Ovary (tissue), 7 donors: ENCODE measurements at regions not wholly inside any gene's neighbourhood (a gene's known extent, or its start where the extent isn't known, plus 50 kb on each side); places are given as distances from the start of the nearest gene placed in this dataset.
"Not testable (repeated sequence)": the region's sequence is repeated elsewhere in the genome, so short reads cannot be mapped to it uniquely, and the experiment has no call there.

ENCODE experiments used
- DNase-seq, 5 donors: peaks; one replicate each; pipeline ENCODE4 v3.0.0-alpha.2; 2019 to 2020
- H3K27ac ChIP-seq, 2 donors: fragments of 200-600 bp; one replicate each; pipeline versions ENCODE4 v1.5.1 to v1.8.0; 2019 to 2022
- H3K27me3 ChIP-seq: fragments of 200-600 bp; one replicate; pipeline ENCODE4 v1.8.0; 2022
- H3K36me3 ChIP-seq: fragments of 200-600 bp; sonication (generic); one replicate; pipeline ENCODE4 v1.5.1; 2019
- H3K4me1 ChIP-seq: one replicate; pipeline ENCODE4 v1.8.1; 2013; ENCODE audit warnings: mild to moderate bottlenecking, moderate library complexity; ENCODE audit not compliant: insufficient read depth
- H3K4me3 ChIP-seq: fragments of 200-600 bp; sonication (generic); one replicate; pipeline ENCODE4 v1.5.1; 2017
- H3K9me3 ChIP-seq, 2 donors: fragments of 200-600 bp in 1 of 2; sonication (generic) in 1 of 2; one replicate each; pipeline versions ENCODE4 v1.5.1 to v1.8.1; 2013 to 2019; ENCODE audit warnings: mild to moderate bottlenecking in 1 of 2, moderate library complexity in 1 of 2
- CTCF ChIP-seq, 3 donors: fragments of 450-650 bp in 2 of 3; fragments of 200-600 bp in 1 of 3; IDR thresholded peaks; one replicate each; pipeline versions ENCODE4 v1.5.1 to v1.8.0; 2016 to 2022; ENCODE audit warnings: antibody characterized with exemption in 3 of 3, mild to moderate bottlenecking in 1 of 3
- EP300 ChIP-seq: sonication (generic); formaldehyde crosslinking; IDR thresholded peaks from one replicate; pipeline ENCODE4 v1.6.1; 2017; ENCODE audit warnings: antibody characterized with exemption
- POLR2A ChIP-seq: fragments of 450-650 bp; IDR thresholded peaks from one replicate; pipeline ENCODE4 v1.6.1; 2017; ENCODE audit warnings: antibody characterized with exemption, mild to moderate bottlenecking, moderate library complexity
- WGBS, 3 donors: extraction: QIAGEN DNeasy Blood & Tissue Kit in 1 of 3; methylation state at CpG; one replicate each; pipeline versions ENCODE4 v1.1.5 to v1.1.7; 2013 to 2017; 5-methylcytosine and 5-hydroxymethylcytosine counted together
- intact Hi-C, 4 donors: fragments of 100-400 bp; cut with DNase I; formaldehyde crosslinking; loops; one replicate each; pipeline versions ENCODE4 v1.11.0 to v1.15.1; 2022 to 2023
- donor health status: DM: no; HTN: no; CAD: no; lungs with moderate emphysema.
- donor health status: DM: no; HTN: no; CAD: no.
- donor health status: Bipolar disorder and iron deficiency.
- donor health status: DM: no; HTN: no; CAD: no.
- donor health status: DM: yes; HTN: yes; CAD: no.

DNA sequence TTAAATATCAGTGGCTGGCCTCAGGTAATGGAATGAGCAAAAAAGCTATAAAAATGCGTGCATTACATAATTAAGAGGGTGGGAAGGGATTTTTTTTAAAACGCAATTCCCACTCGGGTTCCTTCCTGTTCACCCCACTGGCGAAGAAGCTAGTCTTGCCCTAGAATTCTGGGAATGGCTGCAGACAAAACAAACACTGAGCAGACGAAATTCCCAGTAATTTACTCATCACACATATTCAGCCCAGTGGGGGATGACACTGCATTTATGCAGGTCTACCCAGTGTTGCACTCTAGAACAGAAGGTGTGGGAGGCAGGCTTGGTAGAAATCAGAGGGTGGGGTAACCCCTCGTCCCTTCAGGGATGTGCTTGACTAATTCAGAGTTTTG, 2695.0 kb upstream of the DEFB115 start:
- 46 to 57% (median 48%) methylated on average over 6 of the region's 6 CpGs for WGBS, 3 donors
- TF ChIP-seq EP300 (no peak), CTCF (IDR thresholded peaks at IDR 0.05) (no peak), POLR2A (no peak)
- intact Hi-C loops, result no loop called here
- Histone ChIP-seq H3K27me3 (no peaks in the 10 kb centered on the region), H3K27ac (no peak overlapping the region), H3K36me3 (no peaks in the 10 kb centered on the region), H3K4me1 (no peaks in the 10 kb centered on the region), H3K9me3 (no peaks in the 10 kb centered on the region), H3K4me3 (no peak overlapping the region)
- no peak for DNase-seq

- H3K27ac ChIP-seq, H3K9me3 ChIP-seq, DNase-seq, H3K27me3 ChIP-seq, H3K36me3 ChIP-seq, H3K4me3 ChIP-seq, H3K4me1 ChIP-seq, intact Hi-C loops: not testable (repeated sequence)
- WGBS, 3 donors, result 52 to 64% (median 58%) methylated on average over 6 of the region's 6 CpGs
Measured at GRCh38 chr20:28562899-28563521, 2694.5 kb upstream of the DEFB115 start.

- H3K4me3 ChIP-seq, intact Hi-C loops, H3K27ac ChIP-seq, H3K36me3 ChIP-seq, H3K9me3 ChIP-seq, H3K27me3 ChIP-seq, H3K4me1 ChIP-seq: not testable (repeated sequence)
- WGBS, 3 donors, result 58 to 72% (median 62%) methylated on average over 4 of the region's 4 CpGs
- DNase-seq, result peak in 1 of 5 donors; percentile 15
Measured at GRCh38 chr20:28564024-28564423, 2693.4 kb upstream of the DEFB115 start.

DNA sequence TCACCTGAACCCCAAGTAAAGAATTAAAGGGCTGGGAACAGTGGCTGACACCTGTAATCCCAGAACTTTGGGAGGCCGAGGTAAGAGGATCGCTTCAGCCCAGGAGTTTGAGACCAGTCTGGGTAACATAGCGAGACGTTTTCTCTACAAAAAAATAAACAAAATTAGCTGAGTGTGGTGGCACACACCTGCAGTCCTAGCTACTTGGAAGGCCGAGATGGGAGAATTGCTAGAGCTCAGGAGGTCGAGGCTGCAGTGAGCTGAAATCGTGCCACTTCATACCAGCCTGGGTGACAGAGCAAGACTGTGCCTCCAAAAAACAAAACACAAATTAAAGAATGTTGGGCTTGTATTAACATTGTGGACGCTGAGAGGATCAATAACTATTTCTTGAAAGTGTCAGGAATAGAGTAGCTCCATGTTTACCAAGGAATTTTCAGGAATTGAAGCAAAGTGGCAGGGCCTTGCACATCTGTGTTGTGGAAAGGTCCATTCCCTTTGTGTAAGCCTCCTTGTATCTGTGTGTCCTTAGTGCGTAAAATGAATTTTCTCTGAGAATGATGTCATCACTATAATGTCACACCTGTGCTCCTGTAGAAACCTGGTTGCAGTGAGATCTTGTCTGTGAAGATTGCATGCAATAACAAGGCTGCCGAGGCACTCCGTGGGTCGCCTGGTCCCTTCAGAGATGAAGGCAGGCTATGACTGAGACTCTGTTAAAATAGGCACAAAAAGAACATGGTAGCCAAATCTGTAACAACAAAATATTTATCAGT, 2692.6 kb upstream of the DEFB115 start:
- WGBS, 3 donors, result 51 to 58% (median 52%) methylated on average over 12 of the region's 12 CpGs
- H3K27me3 ChIP-seq, result not testable (repeated sequence)

GRCh38 chr20:28575991-28576390, 2681.5 kb upstream of the DEFB115 start:
- H3K36me3 ChIP-seq, H3K4me1 ChIP-seq, intact Hi-C loops, H3K4me3 ChIP-seq, DNase-seq, H3K27ac ChIP-seq, H3K9me3 ChIP-seq, H3K27me3 ChIP-seq: not testable (repeated sequence)
- 42 to 75% (median 60%) methylated on average over 2 to 3 of the region's 3 CpGs for WGBS, 3 donors

More for the DNA sequence above, 2692.6 kb upstream of the DEFB115 start:
- DNase-seq, H3K9me3 ChIP-seq, intact Hi-C loops, H3K4me1 ChIP-seq, H3K36me3 ChIP-seq, H3K27ac ChIP-seq, H3K4me3 ChIP-seq: not testable (repeated sequence)

DNA sequence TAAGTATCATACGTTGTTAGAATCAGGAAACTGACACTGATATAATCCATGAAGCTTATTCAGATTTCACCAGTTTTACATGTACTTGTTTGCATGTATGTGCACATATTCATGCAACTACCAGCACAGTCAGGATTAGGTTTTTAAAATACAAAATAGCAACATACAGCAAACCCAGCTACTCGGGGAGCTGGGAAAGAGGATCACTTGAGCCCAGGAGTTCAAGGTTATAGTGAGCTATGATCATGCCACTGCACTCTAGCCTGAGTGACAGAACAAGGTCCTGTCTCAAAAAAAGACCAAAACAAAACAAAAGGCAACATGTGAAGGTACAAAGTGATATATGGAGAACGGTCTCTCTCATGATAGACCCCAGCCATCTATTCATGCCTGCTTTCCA, 2665.8 kb upstream of the DEFB115 start:
- H3K36me3 ChIP-seq, H3K9me3 ChIP-seq, H3K4me3 ChIP-seq, DNase-seq, H3K27me3 ChIP-seq, H3K4me1 ChIP-seq, H3K27ac ChIP-seq, intact Hi-C loops: not testable (repeated sequence)
- 69 to 86% (median 72%) methylated on average over 3 of the region's 3 CpGs for WGBS, 3 donors

- H3K9me3 ChIP-seq, H3K4me3 ChIP-seq, H3K27me3 ChIP-seq, intact Hi-C loops, H3K4me1 ChIP-seq, H3K27ac ChIP-seq, DNase-seq, H3K36me3 ChIP-seq: not testable (repeated sequence)
- WGBS, 3 donors, result 79 to 99% (median 86%) methylated on average over 4 of the region's 4 CpGs
Measured at GRCh38 chr20:28593383-28593782, 2664.1 kb upstream of the DEFB115 start.

DNA sequence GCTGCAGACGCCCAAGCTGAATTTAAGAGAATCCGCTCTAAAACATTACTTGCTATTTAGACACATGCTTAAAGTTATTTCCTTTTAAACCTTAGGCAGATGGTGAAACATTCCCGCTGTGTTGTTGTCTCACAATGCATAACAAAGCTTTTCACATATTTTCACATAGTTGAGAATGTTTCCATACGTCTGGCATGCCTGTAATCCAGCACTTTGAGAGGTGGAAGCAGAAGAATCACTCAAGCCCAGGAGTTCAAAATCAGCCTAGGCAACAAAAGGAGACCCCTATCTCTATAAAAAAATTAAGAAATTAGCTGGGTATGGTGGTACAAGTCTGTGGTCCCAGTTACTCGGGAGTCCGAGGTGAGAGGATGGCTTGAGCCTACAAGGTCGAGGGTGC, 2663.0 kb upstream of the DEFB115 start:
- H3K4me1 ChIP-seq, H3K27ac ChIP-seq, H3K4me3 ChIP-seq, DNase-seq, H3K36me3 ChIP-seq, H3K9me3 ChIP-seq, intact Hi-C loops, H3K27me3 ChIP-seq: not testable (repeated sequence)
- WGBS, 3 donors, result 64 to 74% (median 74%) methylated on average over 5 to 7 of the region's 7 CpGs

DNA sequence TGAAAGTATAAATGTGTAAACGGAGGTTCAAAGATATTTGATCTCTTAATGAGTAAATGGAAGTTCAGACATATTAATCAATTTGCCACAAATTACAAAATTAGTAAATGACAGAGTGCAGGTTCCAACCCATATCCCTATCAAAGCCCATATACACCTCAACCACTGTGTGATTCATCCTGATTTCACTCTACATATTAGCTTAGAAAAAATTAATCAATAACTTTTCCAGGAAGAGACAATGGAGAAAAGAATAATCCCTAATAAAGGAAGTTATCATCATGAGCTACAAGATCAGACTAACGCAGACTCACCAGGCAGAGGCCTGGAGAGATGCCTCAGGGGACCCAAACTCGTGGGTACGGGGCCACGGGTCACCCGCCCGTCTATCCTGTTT, 2655.5 kb upstream of the DEFB115 start:
- intact Hi-C loops, H3K36me3 ChIP-seq, H3K4me1 ChIP-seq, H3K27me3 ChIP-seq, H3K9me3 ChIP-seq, DNase-seq: not testable (repeated sequence)
- H3K27ac ChIP-seq, result peak overlapping the region in 1 of 2 donors; percentile 43
- WGBS, 3 donors, result 9 to 20% (median 20%) methylated on average over 7 of the region's 7 CpGs
- H3K4me3 ChIP-seq, result peak overlapping the region; percentile 49
